ENCODE measurements at regions not wholly inside any gene's neighbourhood (a gene's known extent, or its start where the extent isn't known, plus 50 kb on each side); places are given as distances from the start of the nearest gene placed in this dataset.

- Histone ChIP-seq H3K27ac (ENCODE audit: low read depth in 2 of 2, low read length in 2 of 2) (no peak overlapping the region), H3K36me3 (ENCODE audit: control insufficient read depth in 2 of 2, insufficient read depth in 2 of 2, low read length in 2 of 2) (no peaks in the 10 kb centered on the region), H3K4me3 (ENCODE audit: low read length in 2 of 2) (no peak overlapping the region), H3K9me3 (ENCODE audit: control insufficient read depth in 2 of 2, low read length in 2 of 2) (no peaks in the 10 kb centered on the region), H3K27me3 (ENCODE audit: control insufficient read depth in 2 of 2, insufficient read depth in 2 of 2, low read length in 2 of 2) (no peaks in the 10 kb centered on the region), H3K9ac (ENCODE audit: low read depth in 1 of 2, low read length in 2 of 2) (no peak overlapping the region), H3K4me1 (ENCODE audit: control insufficient read depth in 2 of 2, insufficient read depth in 2 of 2, low read length in 2 of 2) (peaks cover 26 to 34% of the 10 kb centered on the region in 2 donors)
These were observed 59.9 kb downstream of the VCPKMT start for GRCh38 chr14:50056435-50056834.

GRCh38 chr14:50057331-50057730 is 59.0 kb downstream of the VCPKMT start:
- peaks cover 35 to 43% of the 10 kb centered on the region in 2 donors for H3K4me1 ChIP-seq (ENCODE audit: control insufficient read depth in 2 of 2, insufficient read depth in 2 of 2, low read length in 2 of 2)
- H3K27ac ChIP-seq (ENCODE audit: low read depth in 2 of 2, low read length in 2 of 2): peak overlapping the region in 1 of 2 donors; percentile 88
- H3K9me3 ChIP-seq (ENCODE audit: control insufficient read depth in 2 of 2, low read length in 2 of 2): no peaks in the 10 kb centered on the region
- H3K9ac ChIP-seq (ENCODE audit: low read depth in 1 of 2, low read length in 2 of 2): peak overlapping the region in 1 of 2 donors; percentile 46
- H3K36me3 ChIP-seq (ENCODE audit: control insufficient read depth in 2 of 2, insufficient read depth in 2 of 2, low read length in 2 of 2): no peaks in the 10 kb centered on the region
- no peaks in the 10 kb centered on the region for H3K27me3 ChIP-seq (ENCODE audit: control insufficient read depth in 2 of 2, insufficient read depth in 2 of 2, low read length in 2 of 2)
- H3K4me3 ChIP-seq (ENCODE audit: low read length in 2 of 2): no peak overlapping the region

- peak overlapping the region; percentile 46 to 56 for H3K9ac ChIP-seq (ENCODE audit: low read depth in 1 of 2, low read length in 2 of 2)
- no peaks in the 10 kb centered on the region for H3K27me3 ChIP-seq (ENCODE audit: control insufficient read depth in 2 of 2, insufficient read depth in 2 of 2, low read length in 2 of 2)
- peak overlapping the region in 1 of 2 donors; percentile 3 for H3K4me3 ChIP-seq (ENCODE audit: low read length in 2 of 2)
- H3K9me3 ChIP-seq (ENCODE audit: control insufficient read depth in 2 of 2, low read length in 2 of 2): no peaks in the 10 kb centered on the region
- H3K27ac ChIP-seq (ENCODE audit: low read depth in 2 of 2, low read length in 2 of 2): peak overlapping the region; percentile 77 to 88
- H3K4me1 ChIP-seq (ENCODE audit: control insufficient read depth in 2 of 2, insufficient read depth in 2 of 2, low read length in 2 of 2): peaks cover 43 to 50% of the 10 kb centered on the region in 2 donors
- H3K36me3 ChIP-seq (ENCODE audit: control insufficient read depth in 2 of 2, insufficient read depth in 2 of 2, low read length in 2 of 2): no peaks in the 10 kb centered on the region
These were observed 58.3 kb downstream of the VCPKMT start for GRCh38 chr14:50058113-50058512.

Measured in mucosa of rectum (tissue), 2 donors.